ENCODE measurements at regions not wholly inside any gene's neighbourhood (a gene's known extent, or its start where the extent isn't known, plus 50 kb on each side); places are given as distances from the start of the nearest gene placed in this dataset.

- Histone ChIP-seq H3K4me3 (ENCODE audit: low read depth, low read length, poor library complexity, severe bottlenecking) (no peak overlapping the region), H3K27me3 (replicated peaks; ENCODE audit: insufficient read depth, low read depth, low read length, poor library complexity) (peaks cover 69% of the 10 kb centered on the region), H3K36me3 (ENCODE audit: insufficient read depth, low read length, poor library complexity, severe bottlenecking) (no peaks in the 10 kb centered on the region), H3K27ac (ENCODE audit: low read depth, low read length, poor library complexity, severe bottlenecking) (no peak overlapping the region), H3K4me1 (ENCODE audit: insufficient read depth, low read length, poor library complexity, severe bottlenecking) (peaks cover 8% of the 10 kb centered on the region), H3K9me3 (ENCODE audit: low read depth, low read length, poor library complexity, severe bottlenecking) (no peaks in the 10 kb centered on the region)
- ChIA-PET CTCF (interaction anchor here (0.6 to 1.7 kb wide), 2 partner anchors 12 to 129 kb away, joined by 5 to 8 read pairs; no protein-coding TSS in a partner anchor), POLR2A (ENCODE audit: low non-redundant PET) (no interaction called here)
- TF ChIP-seq CTCF (conservative IDR thresholded peaks at IDR 0.05; ENCODE audit: low read depth, low read length) (no peak), EZH2 (IDR thresholded peaks at IDR 0.05; ENCODE audit: borderline replicate concordance, low read depth, low read length, poor library complexity, severe bottlenecking) (no peak)
- BruUV-seq (replicated peaks), result no TSS peak
- intact Hi-C loops (cut with micrococcal nuclease; ENCODE audit: unreplicated experiment), result loop anchor here (1.0 kb wide), 2 partner anchors 129 to 463 kb away; no protein-coding TSS in a partner anchor
- DNase-seq (ENCODE audit: low spot score), result no peak
Observed at GRCh38 chr7:25388681-25389080, 160.4 kb upstream of the NPVF start.

- no TSS peak for BruUV-seq (replicated peaks)
- CTCF ChIA-PET, result interaction anchor here (1.7 kb wide), 1 partner anchor 130 kb away, joined by 8 read pairs; no protein-coding TSS in a partner anchor
- intact Hi-C loops (cut with micrococcal nuclease; ENCODE audit: unreplicated experiment), result loop anchor here (1.0 kb wide), 2 partner anchors 130 to 462 kb away; no protein-coding TSS in a partner anchor
- Histone ChIP-seq H3K36me3 (ENCODE audit: insufficient read depth, low read length, poor library complexity, severe bottlenecking) (no peaks in the 10 kb centered on the region), H3K27ac (ENCODE audit: low read depth, low read length, poor library complexity, severe bottlenecking) (no peak overlapping the region), H3K4me3 (ENCODE audit: low read depth, low read length, poor library complexity, severe bottlenecking) (no peak overlapping the region), H3K4me1 (ENCODE audit: insufficient read depth, low read length, poor library complexity, severe bottlenecking) (peaks cover 8% of the 10 kb centered on the region), H3K27me3 (replicated peaks; ENCODE audit: insufficient read depth, low read depth, low read length, poor library complexity) (peaks cover 69% of the 10 kb centered on the region), H3K9me3 (ENCODE audit: low read depth, low read length, poor library complexity, severe bottlenecking) (no peaks in the 10 kb centered on the region)
- POLR2A ChIA-PET (ENCODE audit: low non-redundant PET), result no interaction called here
- peak; percentile 59 for DNase-seq (ENCODE audit: low spot score)
- TF ChIP-seq CTCF (conservative IDR thresholded peaks at IDR 0.05; ENCODE audit: low read depth, low read length), result peak; percentile 63
- TF ChIP-seq EZH2 (IDR thresholded peaks at IDR 0.05; ENCODE audit: borderline replicate concordance, low read depth, low read length, poor library complexity, severe bottlenecking), result no peak
Observed at GRCh38 chr7:25389489-25390106, 161.3 kb upstream of the NPVF start.

GRCh38 chr7:25391295-25391861 is 163.1 kb upstream of the NPVF start:
- no peak overlapping the region for H3K4me3 ChIP-seq (ENCODE audit: low read depth, low read length, poor library complexity, severe bottlenecking)
- ChIA-PET POLR2A (ENCODE audit: low non-redundant PET) (no interaction called here), CTCF (interaction anchor here (0.6 to 1.2 kb wide), 3 partner anchors 131 to 463 kb away, joined by 3 to 4 read pairs (median 3); no protein-coding TSS in a partner anchor)
- H3K9me3 ChIP-seq (ENCODE audit: low read depth, low read length, poor library complexity, severe bottlenecking), result no peaks in the 10 kb centered on the region
- peaks cover 78% of the 10 kb centered on the region for H3K27me3 ChIP-seq (replicated peaks; ENCODE audit: insufficient read depth, low read depth, low read length, poor library complexity)
- TF ChIP-seq CTCF (conservative IDR thresholded peaks at IDR 0.05; ENCODE audit: low read depth, low read length) (peak; percentile 58), EZH2 (IDR thresholded peaks at IDR 0.05; ENCODE audit: borderline replicate concordance, low read depth, low read length, poor library complexity, severe bottlenecking) (no peak)
- H3K4me1 ChIP-seq (ENCODE audit: insufficient read depth, low read length, poor library complexity, severe bottlenecking), result no peaks in the 10 kb centered on the region
- no peak overlapping the region for H3K27ac ChIP-seq (ENCODE audit: low read depth, low read length, poor library complexity, severe bottlenecking)
- no peaks in the 10 kb centered on the region for H3K36me3 ChIP-seq (ENCODE audit: insufficient read depth, low read length, poor library complexity, severe bottlenecking)
- BruUV-seq (replicated peaks), result no TSS peak
- DNase-seq (ENCODE audit: low spot score), result peak; percentile 27
- intact Hi-C loops (cut with micrococcal nuclease; ENCODE audit: unreplicated experiment), result loop anchor here (1.0 kb wide), 1 partner anchor 175 kb away; no protein-coding TSS in a partner anchor
